K562 (cell line): ENCODE measurements at regions not wholly inside any gene's neighbourhood (a gene's known extent, or its start where the extent isn't known, plus 50 kb on each side); places are given as distances from the start of the nearest gene placed in this dataset.

Experiments
- ATAC-seq: fragments of 200-7000 bp; cut with Tn5 transposase; 3 replicates; pipeline ENCODE4 v1.9.1; 2020; ENCODE audit warnings: moderate library complexity
- BruUV-seq: library from RNA; stranded (reverse); fragments of 400-500 nt; replicated peaks from 2 replicates; lab custom pipeline; 2021; lab: Mats Ljungman, UMichigan
- CTCF ChIA-PET: fragments of 300-600 bp; formaldehyde crosslinking; extraction: SDS; loops from one replicate; lab custom pipeline; 2021; ENCODE audit warnings: low intra/inter-chr PET ratio; lab: Yijun Ruan, JAX
- POLR2A ChIA-PET: fragments of 300-600, 350-650 bp; sonication (Branson Sonifier 250); formaldehyde crosslinking; extraction: SDS; loops from one replicate; lab custom pipeline; 2021; ENCODE audit warnings: antibody characterized with exemption, inconsistent platforms; lab: Yijun Ruan, JAX
- DNase-seq, 4 experiments: peaks; one replicate each; pipeline versions ENCODE4 v3.0.0 to v3.0.0-alpha.2; 2011 to 2018; ENCODE audit warnings: low spot score in 3 of 4, mixed read lengths in 3 of 4; ENCODE audit errors: extremely low read depth in 1 of 4
- FAIRE-seq: peaks from 2 replicates; lab custom pipeline; 2011; peaks lifted over from hg19 to GRCh38; lab: Jason Lieb, UNC
- H2AFZ ChIP-seq: 2 replicates; pipeline ENCODE4 v1.6.0; 2011; ENCODE audit warnings: low read depth, low read length, control low read depth, inconsistent platforms
- H3K27ac ChIP-seq: fragments of 200-600 bp; 3 replicates; pipeline ENCODE4 v1.8.0; 2011; ENCODE audit warnings: low read depth, mild to moderate bottlenecking, control low read depth, inconsistent platforms, low read length, moderate library complexity, mixed read lengths; ENCODE audit errors: extremely low read depth
- H3K27me3 ChIP-seq, 2 experiments: fragments of 300-600 bp in 1 of 2; 2 replicates in 1 of 2; 3 replicates in 1 of 2; pipeline versions ENCODE4 v1.6.0 to v1.8.0; 2011; ENCODE audit warnings: inconsistent platforms in 2 of 2, low read length in 2 of 2, mild to moderate bottlenecking in 1 of 2, mixed read lengths in 1 of 2, moderate library complexity in 1 of 2; ENCODE audit not compliant: control insufficient read depth in 2 of 2, insufficient read depth in 2 of 2
- H3K36me3 ChIP-seq: fragments of 300-600 bp; 3 replicates; pipeline ENCODE4 v1.8.0; 2011; ENCODE audit warnings: mild to moderate bottlenecking, low read length, inconsistent platforms; ENCODE audit not compliant: control insufficient read depth, insufficient read depth
- H3K4me1 ChIP-seq, 2 experiments: fragments of 200-600 bp in 1 of 2; replicated peaks in 1 of 2; 2 replicates in 1 of 2; 3 replicates in 1 of 2; pipeline versions ENCODE4 v1.5.1 to v1.8.0; 2011; ENCODE audit warnings: inconsistent platforms in 2 of 2, low read length in 2 of 2, mild to moderate bottlenecking in 1 of 2, mixed read lengths in 1 of 2, moderate library complexity in 1 of 2; ENCODE audit not compliant: control insufficient read depth in 2 of 2, insufficient read depth in 2 of 2
- H3K4me2 ChIP-seq: 2 replicates; pipeline ENCODE4 v1.6.1; 2011; ENCODE audit warnings: low read length, control low read depth, inconsistent platforms, mixed read lengths; ENCODE audit not compliant: insufficient read depth
- H3K4me3 ChIP-seq: fragments of 200-600 bp; sonication (generic), shearing (Covaris generic); 2 replicates; pipeline ENCODE4 v1.5.1; 2016; ENCODE audit warnings: control low read depth, inconsistent platforms
- H3K79me2 ChIP-seq: fragments of 200-600 bp; 3 replicates; pipeline ENCODE4 v1.8.0; 2011; ENCODE audit warnings: low read length, inconsistent platforms; ENCODE audit not compliant: control insufficient read depth, insufficient read depth
- H3K9ac ChIP-seq, 2 experiments: 2 replicates each; pipeline versions ENCODE4 v1.6.0 to v1.6.1; 2011; ENCODE audit warnings: low read depth in 2 of 2, low read length in 2 of 2, control low read depth in 1 of 2, inconsistent platforms in 1 of 2, mild to moderate bottlenecking in 1 of 2, mixed read lengths in 1 of 2; ENCODE audit not compliant: insufficient read depth in 1 of 2
- H3K9me1 ChIP-seq: one replicate; pipeline ENCODE4 v1.6.0; 2011; ENCODE audit warnings: inconsistent platforms, mild to moderate bottlenecking, low read length, moderate library complexity; ENCODE audit not compliant: control insufficient read depth, insufficient read depth
- H3K9me3 ChIP-seq: replicated peaks from 2 replicates; pipeline ENCODE4 v1.5.1; 2011; ENCODE audit warnings: low read depth, low read length, inconsistent platforms; ENCODE audit not compliant: control insufficient read depth, insufficient read depth
- H4K20me1 ChIP-seq: replicated peaks from 2 replicates; pipeline ENCODE4 v1.6.1; 2011; ENCODE audit warnings: low read length, inconsistent platforms, mixed read lengths; ENCODE audit not compliant: control insufficient read depth, insufficient read depth
- CHD1 ChIP-seq: fragments of 200-600 bp; sonication (generic); IDR thresholded peaks from one replicate; pipeline ENCODE4 v1.6.1; 2012; ENCODE audit warnings: mild to moderate bottlenecking, moderate library complexity, low read length, inconsistent platforms
- CHD2 ChIP-seq: IDR thresholded peaks from 2 replicates; pipeline ENCODE4 v1.6.1; 2011; ENCODE audit warnings: low read depth, low read length
- HMGXB4 ChIP-seq: sonication (generic); formaldehyde crosslinking; IDR thresholded peaks from 2 replicates; pipeline ENCODE4 v1.8.1; 2023; ENCODE audit warnings: mild to moderate bottlenecking, missing genetic modification reagents
- NCOA2 ChIP-seq, 2 experiments: fragments of 450-650 bp; IDR thresholded peaks; 2 replicates each; pipeline ENCODE4 v1.6.1; 2018; ENCODE audit warnings: mild to moderate bottlenecking in 2 of 2, moderate library complexity in 1 of 2; ENCODE audit not compliant: partially characterized antibody in 2 of 2
- PYGO2 ChIP-seq: fragments of 450-650 bp; IDR thresholded peaks from 2 replicates; pipeline ENCODE4 v1.6.1; 2016; ENCODE audit warnings: mild to moderate bottlenecking, missing genetic modification characterization, moderate library complexity, missing compliant biosample characterization
- RAD51 ChIP-seq: fragments of 450-650 bp; IDR thresholded peaks from 2 replicates; pipeline ENCODE4 v1.7.1; 2016; ENCODE audit warnings: low read depth, mild to moderate bottlenecking, borderline replicate concordance
- YY1 ChIP-seq, 3 experiments: IDR thresholded peaks; 2 replicates each; pipeline ENCODE4 v1.6.1; 2011; ENCODE audit warnings: low read length in 2 of 3, mild to moderate bottlenecking in 2 of 3, moderate library complexity in 2 of 3, borderline replicate concordance in 1 of 3, control low read depth in 1 of 3, low read depth in 1 of 3; ENCODE audit not compliant: insufficient read depth in 3 of 3, insufficient replicate concordance in 2 of 3, control insufficient read depth in 1 of 3, insufficient read length in 1 of 3; ENCODE audit errors: extremely low read depth in 1 of 3
- ZNF263 ChIP-seq: sonication (generic); formaldehyde crosslinking; IDR thresholded peaks from 2 replicates; pipeline ENCODE4 v1.8.0; 2022; ENCODE audit warnings: mild to moderate bottlenecking, missing genetic modification reagents, borderline replicate concordance
- whole genome bisulfite sequencing: fragments of 100-300 bp; shearing (Covaris generic); methylation state at CpG from one replicate; pipeline ENCODE4 v1.1.6; 2016; ENCODE audit warnings: low coverage, mixed read lengths; ENCODE audit not compliant: insufficient coverage; ENCODE audit errors: missing lambda C conversion rate; 5-methylcytosine and 5-hydroxymethylcytosine counted together
- in situ Hi-C: fragments of 300-500 bp; cut with MboI; formaldehyde crosslinking; loops from 4 replicates; pipeline ENCODE4 v1.15.0; 2018; ENCODE audit warnings: inconsistent platforms, mixed read lengths
- intact Hi-C: fragments of 100-400 bp; cut with micrococcal nuclease; formaldehyde crosslinking; loops from 2 replicates; pipeline ENCODE4 v1.14.2; 2022
- TF ChIP-seq, protein P1 (sequence below), 2 experiments: fragments of 450-650 bp; conservative IDR thresholded peaks; 2 replicates each; pipeline ENCODE4 v1.6.1; 2017; ENCODE audit warnings: mild to moderate bottlenecking in 2 of 2, moderate library complexity in 2 of 2
- TF ChIP-seq, protein P2 (sequence below), 2 experiments: fragments of 150-350 bp in 1 of 2; IDR thresholded peaks; 2 replicates each; pipeline ENCODE4 v1.6.1; 2012 to 2016; ENCODE audit warnings: low read depth in 2 of 2, low read length in 2 of 2, mild to moderate bottlenecking in 1 of 2, moderate library complexity in 1 of 2
- TF ChIP-seq, protein P3 (sequence below): fragments of 250-450 bp; sonication (Bioruptor Pico); IDR thresholded peaks from 2 replicates; pipeline ENCODE4 v1.8.0; 2021; ENCODE audit warnings: moderate library complexity, mild to moderate bottlenecking, inconsistent platforms
- TF ChIP-seq, protein P4 (sequence below): fragments of 250-450 bp; sonication (Bioruptor Pico); IDR thresholded peaks from 2 replicates; pipeline ENCODE4 v1.9.0; 2021; ENCODE audit warnings: mild to moderate bottlenecking, inconsistent platforms

DNA sequence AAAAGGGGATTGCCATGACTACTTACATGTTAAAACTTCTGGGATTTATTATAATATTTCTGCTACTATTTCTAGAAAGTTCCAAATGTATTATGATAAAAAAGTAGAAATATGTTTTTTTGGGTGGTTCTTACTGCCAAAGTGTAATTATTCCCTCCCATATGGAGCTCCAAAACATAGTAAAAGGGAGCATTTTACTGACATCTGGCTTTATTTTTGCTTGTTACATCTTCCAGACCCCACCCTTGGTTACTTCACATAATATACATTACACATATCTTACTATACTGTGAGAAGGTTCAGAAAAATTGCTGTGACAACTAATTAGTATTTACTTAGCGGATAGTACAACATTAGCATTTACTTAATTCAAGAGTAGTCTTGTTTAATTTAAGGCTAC, 205.1 kb upstream of the TLL1 start:
- Histone ChIP-seq H3K9me3 (no peaks in the 10 kb centered on the region), H3K79me2 (no peaks in the 10 kb centered on the region), H4K20me1 (no peaks in the 10 kb centered on the region), H3K36me3 (no peaks in the 10 kb centered on the region), H2AFZ (no peak overlapping the region), H3K4me1 (no peaks in the 10 kb centered on the region), H3K27ac (no peak overlapping the region), H3K4me3 (no peak overlapping the region), H3K4me2 (no peak overlapping the region), H3K9ac (no peak overlapping the region), H3K9me1 (no peaks in the 10 kb centered on the region), H3K27me3 (no peaks in the 10 kb centered on the region)
- BruUV-seq: no TSS peak
- DNase-seq: no peak
- in situ Hi-C loops (no loop called here), intact Hi-C loops (no loop called here)
- ATAC-seq: no peak
- POLR2A ChIA-PET: no interaction called here
- CTCF ChIA-PET: no interaction called here
- 7% methylated on average over 1 of the region's 1 CpG for WGBS
- no peak for FAIRE-seq
- no peak for TF ChIP-seq RAD51
- TF ChIP-seq, protein P1, sequence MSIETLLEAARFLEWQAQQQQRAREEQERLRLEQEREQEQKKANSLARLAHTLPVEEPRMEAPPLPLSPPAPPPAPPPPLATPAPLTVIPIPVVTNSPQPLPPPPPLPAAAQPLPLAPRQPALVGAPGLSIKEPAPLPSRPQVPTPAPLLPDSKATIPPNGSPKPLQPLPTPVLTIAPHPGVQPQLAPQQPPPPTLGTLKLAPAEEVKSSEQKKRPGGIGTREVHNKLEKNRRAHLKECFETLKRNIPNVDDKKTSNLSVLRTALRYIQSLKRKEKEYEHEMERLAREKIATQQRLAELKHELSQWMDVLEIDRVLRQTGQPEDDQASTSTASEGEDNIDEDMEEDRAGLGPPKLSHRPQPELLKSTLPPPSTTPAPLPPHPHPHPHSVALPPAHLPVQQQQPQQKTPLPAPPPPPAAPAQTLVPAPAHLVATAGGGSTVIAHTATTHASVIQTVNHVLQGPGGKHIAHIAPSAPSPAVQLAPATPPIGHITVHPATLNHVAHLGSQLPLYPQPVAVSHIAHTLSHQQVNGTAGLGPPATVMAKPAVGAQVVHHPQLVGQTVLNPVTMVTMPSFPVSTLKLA (conservative IDR thresholded peaks at IDR 0.05): no peak
- no peak for TF ChIP-seq YY1 (IDR thresholded peaks at IDR 0.05; ENCODE audit: borderline replicate concordance in 1 of 3, control insufficient read depth in 1 of 3, extremely low read depth in 1 of 3, insufficient read depth in 3 of 3, insufficient read length in 1 of 3, insufficient replicate concordance in 2 of 3, low read depth in 1 of 3, low read length in 2 of 3)
- TF ChIP-seq, protein P2, sequence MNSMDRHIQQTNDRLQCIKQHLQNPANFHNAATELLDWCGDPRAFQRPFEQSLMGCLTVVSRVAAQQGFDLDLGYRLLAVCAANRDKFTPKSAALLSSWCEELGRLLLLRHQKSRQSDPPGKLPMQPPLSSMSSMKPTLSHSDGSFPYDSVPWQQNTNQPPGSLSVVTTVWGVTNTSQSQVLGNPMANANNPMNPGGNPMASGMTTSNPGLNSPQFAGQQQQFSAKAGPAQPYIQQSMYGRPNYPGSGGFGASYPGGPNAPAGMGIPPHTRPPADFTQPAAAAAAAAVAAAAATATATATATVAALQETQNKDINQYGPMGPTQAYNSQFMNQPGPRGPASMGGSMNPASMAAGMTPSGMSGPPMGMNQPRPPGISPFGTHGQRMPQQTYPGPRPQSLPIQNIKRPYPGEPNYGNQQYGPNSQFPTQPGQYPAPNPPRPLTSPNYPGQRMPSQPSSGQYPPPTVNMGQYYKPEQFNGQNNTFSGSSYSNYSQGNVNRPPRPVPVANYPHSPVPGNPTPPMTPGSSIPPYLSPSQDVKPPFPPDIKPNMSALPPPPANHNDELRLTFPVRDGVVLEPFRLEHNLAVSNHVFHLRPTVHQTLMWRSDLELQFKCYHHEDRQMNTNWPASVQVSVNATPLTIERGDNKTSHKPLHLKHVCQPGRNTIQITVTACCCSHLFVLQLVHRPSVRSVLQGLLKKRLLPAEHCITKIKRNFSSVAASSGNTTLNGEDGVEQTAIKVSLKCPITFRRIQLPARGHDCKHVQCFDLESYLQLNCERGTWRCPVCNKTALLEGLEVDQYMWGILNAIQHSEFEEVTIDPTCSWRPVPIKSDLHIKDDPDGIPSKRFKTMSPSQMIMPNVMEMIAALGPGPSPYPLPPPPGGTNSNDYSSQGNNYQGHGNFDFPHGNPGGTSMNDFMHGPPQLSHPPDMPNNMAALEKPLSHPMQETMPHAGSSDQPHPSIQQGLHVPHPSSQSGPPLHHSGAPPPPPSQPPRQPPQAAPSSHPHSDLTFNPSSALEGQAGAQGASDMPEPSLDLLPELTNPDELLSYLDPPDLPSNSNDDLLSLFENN (IDR thresholded peaks at IDR 0.05; ENCODE audit: low read depth in 2 of 2, low read length in 2 of 2): no peak
- TF ChIP-seq PYGO2 (tag): no peak
- TF ChIP-seq NCOA2 (IDR thresholded peaks at IDR 0.05; ENCODE audit: partially characterized antibody in 2 of 2): no peak
- no peak for TF ChIP-seq CHD1
- TF ChIP-seq HMGXB4 (CRISPR knock-in tag): no peak
- TF ChIP-seq CHD2: no peak
- TF ChIP-seq, protein P3, sequence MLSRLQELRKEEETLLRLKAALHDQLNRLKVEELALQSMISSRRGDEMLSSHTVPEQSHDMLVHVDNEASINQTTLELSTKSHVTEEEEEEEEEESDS (CRISPR knock-in tag): no peak
- TF ChIP-seq ZNF263 (CRISPR knock-in tag): no peak
- TF ChIP-seq, protein P4, sequence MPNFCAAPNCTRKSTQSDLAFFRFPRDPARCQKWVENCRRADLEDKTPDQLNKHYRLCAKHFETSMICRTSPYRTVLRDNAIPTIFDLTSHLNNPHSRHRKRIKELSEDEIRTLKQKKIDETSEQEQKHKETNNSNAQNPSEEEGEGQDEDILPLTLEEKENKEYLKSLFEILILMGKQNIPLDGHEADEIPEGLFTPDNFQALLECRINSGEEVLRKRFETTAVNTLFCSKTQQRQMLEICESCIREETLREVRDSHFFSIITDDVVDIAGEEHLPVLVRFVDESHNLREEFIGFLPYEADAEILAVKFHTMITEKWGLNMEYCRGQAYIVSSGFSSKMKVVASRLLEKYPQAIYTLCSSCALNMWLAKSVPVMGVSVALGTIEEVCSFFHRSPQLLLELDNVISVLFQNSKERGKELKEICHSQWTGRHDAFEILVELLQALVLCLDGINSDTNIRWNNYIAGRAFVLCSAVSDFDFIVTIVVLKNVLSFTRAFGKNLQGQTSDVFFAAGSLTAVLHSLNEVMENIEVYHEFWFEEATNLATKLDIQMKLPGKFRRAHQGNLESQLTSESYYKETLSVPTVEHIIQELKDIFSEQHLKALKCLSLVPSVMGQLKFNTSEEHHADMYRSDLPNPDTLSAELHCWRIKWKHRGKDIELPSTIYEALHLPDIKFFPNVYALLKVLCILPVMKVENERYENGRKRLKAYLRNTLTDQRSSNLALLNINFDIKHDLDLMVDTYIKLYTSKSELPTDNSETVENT (CRISPR knock-in tag): no peak
